ENCODE measurements at regions not wholly inside any gene's neighbourhood (a gene's known extent, or its start where the extent isn't known, plus 50 kb on each side); places are given as distances from the start of the nearest gene placed in this dataset.

DNA sequence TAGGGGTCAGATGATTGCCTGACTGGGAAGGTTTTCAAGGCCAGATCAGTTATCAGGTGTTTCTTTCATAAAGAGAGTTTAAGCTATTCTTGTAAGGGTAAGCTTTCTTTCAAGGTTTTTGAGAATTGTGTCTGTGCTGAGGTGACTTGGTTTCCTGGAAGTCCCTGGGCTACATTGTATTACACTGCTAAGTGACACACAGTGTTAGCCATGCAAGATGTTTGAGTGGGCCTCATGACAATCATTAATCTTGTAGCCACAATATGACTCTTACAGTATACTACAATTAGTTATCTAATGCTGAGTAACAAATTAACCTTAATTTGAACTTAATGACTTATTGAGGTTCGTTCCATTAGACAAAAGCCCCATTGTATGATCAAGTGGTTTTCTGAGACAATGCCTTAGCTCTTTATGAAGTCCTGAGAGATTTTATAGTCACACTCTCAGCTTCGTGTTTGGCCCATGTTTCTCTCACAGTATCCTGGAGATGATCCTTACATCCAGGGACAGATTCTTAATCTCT lies 186.7 kb downstream of the RPS12 start:
- H3K27me3 Mint-ChIP-seq (ENCODE audit: insufficient read depth, unreplicated experiment), result peaks cover 90% of the 10 kb centered on the region
- DNase-seq (ENCODE audit: unreplicated experiment), result no peak
- no peak overlapping the region for H3K4me3 Mint-ChIP-seq (ENCODE audit: unreplicated experiment)
- ChIA-PET POLR2A (no interaction called here), CTCF (no interaction called here)
- H3K36me3 Mint-ChIP-seq (ENCODE audit: insufficient read depth, unreplicated experiment), result no peaks in the 10 kb centered on the region
- no peaks in the 10 kb centered on the region for H3K4me1 Mint-ChIP-seq (ENCODE audit: insufficient read depth, unreplicated experiment)
- no peaks in the 10 kb centered on the region for H3K9me3 Mint-ChIP-seq (ENCODE audit: unreplicated experiment)
- H3K27ac Mint-ChIP-seq (ENCODE audit: low read depth, unreplicated experiment), result no peak overlapping the region
- BruUV-seq (replicated peaks), result no TSS peak
- TF ChIP-seq, protein P1, sequence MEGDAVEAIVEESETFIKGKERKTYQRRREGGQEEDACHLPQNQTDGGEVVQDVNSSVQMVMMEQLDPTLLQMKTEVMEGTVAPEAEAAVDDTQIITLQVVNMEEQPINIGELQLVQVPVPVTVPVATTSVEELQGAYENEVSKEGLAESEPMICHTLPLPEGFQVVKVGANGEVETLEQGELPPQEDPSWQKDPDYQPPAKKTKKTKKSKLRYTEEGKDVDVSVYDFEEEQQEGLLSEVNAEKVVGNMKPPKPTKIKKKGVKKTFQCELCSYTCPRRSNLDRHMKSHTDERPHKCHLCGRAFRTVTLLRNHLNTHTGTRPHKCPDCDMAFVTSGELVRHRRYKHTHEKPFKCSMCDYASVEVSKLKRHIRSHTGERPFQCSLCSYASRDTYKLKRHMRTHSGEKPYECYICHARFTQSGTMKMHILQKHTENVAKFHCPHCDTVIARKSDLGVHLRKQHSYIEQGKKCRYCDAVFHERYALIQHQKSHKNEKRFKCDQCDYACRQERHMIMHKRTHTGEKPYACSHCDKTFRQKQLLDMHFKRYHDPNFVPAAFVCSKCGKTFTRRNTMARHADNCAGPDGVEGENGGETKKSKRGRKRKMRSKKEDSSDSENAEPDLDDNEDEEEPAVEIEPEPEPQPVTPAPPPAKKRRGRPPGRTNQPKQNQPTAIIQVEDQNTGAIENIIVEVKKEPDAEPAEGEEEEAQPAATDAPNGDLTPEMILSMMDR (IDR thresholded peaks at IDR 0.05; ENCODE audit: unreplicated experiment), result no peak
- intact Hi-C loops (cut with micrococcal nuclease), result no loop called here

DNA sequence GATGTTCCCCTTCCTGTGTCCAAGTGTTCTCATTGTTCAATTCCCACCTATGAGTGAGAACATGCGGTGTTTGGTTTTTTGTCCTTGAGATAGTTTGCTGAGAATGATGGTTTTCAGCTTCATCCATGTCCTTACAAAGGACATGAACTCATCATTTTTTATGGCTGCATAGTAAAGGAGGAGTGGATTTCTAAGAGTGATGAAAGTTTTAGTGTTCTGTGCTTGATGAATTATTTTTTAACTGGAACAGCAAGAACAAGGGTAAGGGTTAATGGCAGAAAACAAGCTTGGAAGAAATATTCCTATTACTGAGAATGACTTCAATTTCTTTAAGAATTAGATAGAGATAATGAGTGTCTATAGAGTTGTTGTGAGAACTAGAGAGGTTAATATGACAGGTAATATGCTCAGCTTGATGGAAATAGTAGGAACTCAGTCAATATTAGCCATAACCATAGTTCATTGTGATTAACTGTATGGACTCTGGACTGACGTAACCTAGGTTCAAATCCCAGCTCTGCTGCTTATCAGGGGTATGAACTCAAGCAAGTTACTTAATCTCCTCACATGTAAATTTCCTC lies 190.0 kb downstream of the RPS12 start:
- H3K4me1 Mint-ChIP-seq (ENCODE audit: insufficient read depth, unreplicated experiment), result no peaks in the 10 kb centered on the region
- ChIA-PET POLR2A (no interaction called here), CTCF (interaction anchor here (0.6 to 1.2 kb wide), 3 partner anchors 41 to 384 kb away, joined by 3 to 4 read pairs (median 3); no protein-coding TSS in a partner anchor)
- H3K4me3 Mint-ChIP-seq (ENCODE audit: unreplicated experiment), result no peak overlapping the region
- no peak overlapping the region for H3K27ac Mint-ChIP-seq (ENCODE audit: low read depth, unreplicated experiment)
- TF ChIP-seq, protein P1 (IDR thresholded peaks at IDR 0.05; ENCODE audit: unreplicated experiment), result no peak
- peaks cover 90% of the 10 kb centered on the region for H3K27me3 Mint-ChIP-seq (ENCODE audit: insufficient read depth, unreplicated experiment)
- intact Hi-C loops (cut with micrococcal nuclease), result no loop called here
- no peaks in the 10 kb centered on the region for H3K9me3 Mint-ChIP-seq (ENCODE audit: unreplicated experiment)
- no TSS peak for BruUV-seq (replicated peaks)
- no peak for DNase-seq (ENCODE audit: unreplicated experiment)
- H3K36me3 Mint-ChIP-seq (ENCODE audit: insufficient read depth, unreplicated experiment), result no peaks in the 10 kb centered on the region

DNA sequence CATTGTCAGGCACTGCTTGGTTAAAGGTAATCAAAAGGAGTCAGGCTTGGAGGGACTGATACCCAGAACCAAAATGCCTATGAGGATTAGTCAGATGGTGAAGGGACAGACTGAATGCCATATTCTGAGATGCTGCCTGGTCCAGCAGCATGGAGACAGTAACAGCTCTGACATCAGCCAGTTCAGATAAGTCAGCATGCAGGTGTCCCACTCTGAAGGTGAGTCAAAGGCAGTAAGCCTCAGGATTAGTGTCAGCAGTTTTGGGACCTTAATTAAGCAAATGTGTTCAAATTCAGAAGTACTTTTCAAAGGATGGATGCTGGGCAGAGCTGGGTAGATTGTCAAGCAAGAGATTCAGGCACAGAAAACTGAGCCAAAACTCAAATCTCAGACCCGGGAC lies 198.4 kb downstream of the RPS12 start:
- TF ChIP-seq, protein P1 (IDR thresholded peaks at IDR 0.05; ENCODE audit: unreplicated experiment), result no peak
- DNase-seq (ENCODE audit: unreplicated experiment), result no peak
- Mint-ChIP-seq H3K9me3 (ENCODE audit: unreplicated experiment) (no peaks in the 10 kb centered on the region), H3K27ac (ENCODE audit: low read depth, unreplicated experiment) (no peak overlapping the region), H3K36me3 (ENCODE audit: insufficient read depth, unreplicated experiment) (no peaks in the 10 kb centered on the region), H3K4me1 (ENCODE audit: insufficient read depth, unreplicated experiment) (no peaks in the 10 kb centered on the region), H3K4me3 (ENCODE audit: unreplicated experiment) (no peak overlapping the region), H3K27me3 (ENCODE audit: insufficient read depth, unreplicated experiment) (peaks cover 90% of the 10 kb centered on the region)
- BruUV-seq (replicated peaks), result no TSS peak
- POLR2A ChIA-PET, result no interaction called here
- intact Hi-C loops (cut with micrococcal nuclease), result no loop called here
- CTCF ChIA-PET, result no interaction called here

DNA sequence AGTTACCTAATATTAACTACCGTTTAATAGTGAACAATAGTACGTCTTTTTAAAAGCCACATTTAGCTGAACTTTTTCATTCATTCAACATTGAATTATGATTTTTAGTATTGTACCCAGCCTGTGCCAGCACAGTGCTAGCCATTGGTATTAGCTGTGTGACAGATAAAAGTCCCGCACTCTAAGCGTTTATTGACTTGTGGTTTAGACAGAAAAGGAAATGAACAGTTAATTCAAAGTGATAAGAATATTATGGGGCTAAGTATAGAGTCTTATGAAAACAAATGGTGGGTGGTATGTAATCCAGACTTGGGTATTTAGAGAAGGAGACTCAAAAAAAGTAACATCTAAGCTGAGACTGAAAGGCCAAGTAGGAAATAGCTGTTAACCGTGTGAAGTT lies 202.3 kb downstream of the RPS12 start:
- Mint-ChIP-seq H3K36me3 (ENCODE audit: insufficient read depth, unreplicated experiment) (no peaks in the 10 kb centered on the region), H3K27ac (ENCODE audit: low read depth, unreplicated experiment) (no peak overlapping the region), H3K4me1 (ENCODE audit: insufficient read depth, unreplicated experiment) (no peaks in the 10 kb centered on the region), H3K27me3 (ENCODE audit: insufficient read depth, unreplicated experiment) (peaks cover 85% of the 10 kb centered on the region), H3K9me3 (ENCODE audit: unreplicated experiment) (peaks cover 14% of the 10 kb centered on the region), H3K4me3 (ENCODE audit: unreplicated experiment) (no peak overlapping the region)
- ChIA-PET CTCF (no interaction called here), POLR2A (no interaction called here)
- TF ChIP-seq, protein P1 (IDR thresholded peaks at IDR 0.05; ENCODE audit: unreplicated experiment), result no peak
- no TSS peak for BruUV-seq (replicated peaks)
- intact Hi-C loops (cut with micrococcal nuclease), result no loop called here
- DNase-seq (ENCODE audit: unreplicated experiment), result no peak

Measured in MCF 10A (cell line).